Calu3 (cell line): ENCODE measurements at regions not wholly inside any gene's neighbourhood (a gene's known extent, or its start where the extent isn't known, plus 50 kb on each side); places are given as distances from the start of the nearest gene placed in this dataset.

Experiments used
- BruUV-seq: library from RNA; stranded (reverse); fragments of 400-500 nt; replicated peaks from 2 replicates; lab custom pipeline; 2021; lab: Mats Ljungman, UMichigan
- CTCF ChIA-PET: fragments of 300-600 bp; sonication (Branson Sonifier 250); formaldehyde crosslinking; loops from one replicate; lab custom pipeline; 2022; ENCODE audit warnings: antibody characterized with exemption; lab: Charles Lee
- DNase-seq: peaks from one replicate; pipeline ENCODE4 v3.0.0; 2022
- H3K27ac Mint-ChIP-seq: one replicate; pipeline ENCODE4 v1.8.0; 2022; ENCODE audit warnings: mixed read lengths; ENCODE audit not compliant: unreplicated experiment
- H3K27me3 Mint-ChIP-seq: one replicate; pipeline ENCODE4 v1.8.0; 2022; ENCODE audit warnings: mixed read lengths; ENCODE audit not compliant: unreplicated experiment
- H3K36me3 Mint-ChIP-seq: one replicate; pipeline ENCODE4 v1.8.0; 2022; ENCODE audit warnings: mild to moderate bottlenecking, moderate library complexity, mixed read lengths; ENCODE audit not compliant: insufficient read depth, unreplicated experiment
- H3K4me1 Mint-ChIP-seq: one replicate; pipeline ENCODE4 v1.8.0; 2022; ENCODE audit warnings: mild to moderate bottlenecking, low read depth, mixed read lengths; ENCODE audit not compliant: unreplicated experiment
- H3K4me3 Mint-ChIP-seq: one replicate; pipeline ENCODE4 v1.8.0; 2022; ENCODE audit warnings: mild to moderate bottlenecking, low read depth, moderate library complexity, mixed read lengths; ENCODE audit not compliant: unreplicated experiment
- H3K9me3 Mint-ChIP-seq: one replicate; pipeline ENCODE4 v1.8.0; 2022; ENCODE audit warnings: low read depth, mixed read lengths; ENCODE audit not compliant: unreplicated experiment
- intact Hi-C: fragments of 100-400 bp; cut with micrococcal nuclease; formaldehyde crosslinking; loops from one replicate; pipeline ENCODE4 v1.10.0; 2022; ENCODE audit not compliant: unreplicated experiment
- TF ChIP-seq, protein P1 (sequence below): fragments of 200-600 bp; IDR thresholded peaks from one replicate; pipeline ENCODE4 v1.8.0; 2022; ENCODE audit warnings: antibody characterized with exemption; ENCODE audit not compliant: unreplicated experiment

DNA sequence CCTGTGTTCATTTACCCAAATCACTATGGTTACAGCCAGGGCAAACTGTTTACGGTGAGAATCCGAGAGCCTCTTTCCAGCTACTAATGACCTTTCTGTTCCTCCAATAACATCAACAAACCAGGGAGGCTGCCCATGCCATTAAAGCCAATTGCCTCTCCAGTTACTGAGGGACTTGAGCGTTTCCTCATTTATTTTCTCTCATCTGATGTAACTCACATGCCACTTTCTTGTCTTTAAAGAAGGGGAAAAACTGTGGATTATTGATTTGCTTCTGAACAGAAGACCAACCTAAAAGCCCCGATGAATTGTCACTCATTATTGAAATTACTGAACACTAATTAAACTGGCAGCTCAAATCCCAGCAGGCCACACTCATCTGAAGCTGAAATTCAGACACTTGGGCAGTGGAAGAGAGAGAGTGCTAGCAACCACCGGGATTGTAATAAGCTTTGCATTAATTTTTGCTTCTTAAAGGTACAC, 595.8 kb upstream of the MKI67 start:
- CTCF ChIA-PET: no interaction called here
- BruUV-seq: no TSS peak
- Mint-ChIP-seq H3K9me3 (peaks cover 20% of the 10 kb centered on the region), H3K27me3 (no peaks in the 10 kb centered on the region), H3K27ac (no peak overlapping the region), H3K36me3 (no peaks in the 10 kb centered on the region), H3K4me1 (no peaks in the 10 kb centered on the region), H3K4me3 (no peak overlapping the region)
- DNase-seq: no peak
- TF ChIP-seq, protein P1, sequence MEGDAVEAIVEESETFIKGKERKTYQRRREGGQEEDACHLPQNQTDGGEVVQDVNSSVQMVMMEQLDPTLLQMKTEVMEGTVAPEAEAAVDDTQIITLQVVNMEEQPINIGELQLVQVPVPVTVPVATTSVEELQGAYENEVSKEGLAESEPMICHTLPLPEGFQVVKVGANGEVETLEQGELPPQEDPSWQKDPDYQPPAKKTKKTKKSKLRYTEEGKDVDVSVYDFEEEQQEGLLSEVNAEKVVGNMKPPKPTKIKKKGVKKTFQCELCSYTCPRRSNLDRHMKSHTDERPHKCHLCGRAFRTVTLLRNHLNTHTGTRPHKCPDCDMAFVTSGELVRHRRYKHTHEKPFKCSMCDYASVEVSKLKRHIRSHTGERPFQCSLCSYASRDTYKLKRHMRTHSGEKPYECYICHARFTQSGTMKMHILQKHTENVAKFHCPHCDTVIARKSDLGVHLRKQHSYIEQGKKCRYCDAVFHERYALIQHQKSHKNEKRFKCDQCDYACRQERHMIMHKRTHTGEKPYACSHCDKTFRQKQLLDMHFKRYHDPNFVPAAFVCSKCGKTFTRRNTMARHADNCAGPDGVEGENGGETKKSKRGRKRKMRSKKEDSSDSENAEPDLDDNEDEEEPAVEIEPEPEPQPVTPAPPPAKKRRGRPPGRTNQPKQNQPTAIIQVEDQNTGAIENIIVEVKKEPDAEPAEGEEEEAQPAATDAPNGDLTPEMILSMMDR: no peak
- intact Hi-C loops: no loop called here

DNA sequence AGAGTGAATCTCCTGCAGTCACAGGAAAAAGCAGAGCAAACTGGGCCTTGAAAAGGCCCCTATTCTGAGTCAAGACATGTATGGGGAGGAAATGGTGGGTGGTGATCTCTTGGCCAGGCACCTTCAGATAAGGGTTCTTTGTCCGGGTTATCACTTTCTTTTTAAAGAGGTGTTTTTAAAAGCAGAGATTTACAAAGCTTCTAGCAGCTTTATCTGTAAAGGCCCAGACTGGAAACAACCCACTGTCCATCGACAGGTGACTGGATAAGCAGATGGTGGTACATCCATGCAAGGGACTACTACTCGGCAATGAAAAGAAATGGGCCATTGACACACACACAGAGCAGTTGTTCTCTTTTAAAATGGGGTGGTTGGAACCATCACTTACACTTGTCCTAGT, 596.7 kb upstream of the MKI67 start:
- no peak overlapping the region for H3K4me3 Mint-ChIP-seq
- DNase-seq: no peak
- no peaks in the 10 kb centered on the region for H3K36me3 Mint-ChIP-seq
- BruUV-seq: no TSS peak
- TF ChIP-seq, protein P1: no peak
- H3K4me1 Mint-ChIP-seq: no peaks in the 10 kb centered on the region
- no peak overlapping the region for H3K27ac Mint-ChIP-seq
- H3K9me3 Mint-ChIP-seq: peaks cover 16% of the 10 kb centered on the region
- intact Hi-C loops: no loop called here
- H3K27me3 Mint-ChIP-seq: no peaks in the 10 kb centered on the region
- CTCF ChIA-PET: no interaction called here

DNA sequence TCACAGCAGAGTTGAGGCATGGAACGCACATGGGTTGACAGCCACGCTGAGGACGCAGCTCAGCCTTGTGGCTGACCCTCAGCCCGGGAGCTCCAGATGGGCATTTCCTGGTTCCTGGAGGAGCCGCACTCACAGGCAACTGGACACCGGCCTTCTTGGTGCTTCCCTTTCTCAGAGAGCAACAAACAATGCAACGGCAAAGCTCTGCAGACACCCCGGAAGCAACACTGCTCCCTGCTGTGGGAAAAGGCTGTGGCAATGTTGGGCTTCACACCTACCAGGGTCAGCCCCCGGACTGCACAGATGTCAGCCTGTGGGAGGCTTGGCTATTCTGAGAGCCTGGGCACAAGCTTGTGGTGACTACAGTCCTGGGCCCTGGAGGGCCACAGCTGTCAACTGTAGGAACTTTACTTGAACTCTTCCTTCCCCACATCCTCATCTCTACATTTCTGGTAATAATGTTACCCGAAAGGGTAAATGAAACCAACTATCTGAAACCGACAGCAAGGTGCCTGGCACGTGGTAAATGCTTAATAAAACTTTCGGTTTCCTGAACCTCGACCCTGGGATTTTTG, 597.5 kb upstream of the MKI67 start:
- intact Hi-C loops: no loop called here

DNA sequence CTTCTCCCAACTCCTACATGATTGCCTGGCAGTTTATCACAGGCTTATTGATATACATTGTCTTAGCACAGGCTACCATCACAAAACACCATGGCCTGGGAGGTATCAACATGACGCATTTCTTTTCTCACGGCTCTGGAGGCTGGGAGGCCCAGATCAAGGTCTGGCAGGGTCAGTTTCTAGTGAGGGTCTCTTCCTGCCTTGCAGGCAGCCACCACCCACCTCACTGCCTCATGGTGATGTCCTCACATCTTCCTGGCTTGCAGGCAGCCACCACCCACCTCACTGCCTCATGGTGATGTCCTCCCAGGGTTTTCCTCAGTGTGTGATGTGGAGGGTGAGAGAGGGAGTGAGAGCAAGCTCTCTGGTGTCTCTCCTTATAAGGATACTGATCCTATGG, 599.3 kb upstream of the MKI67 start:
- TF ChIP-seq, protein P1: no peak
- BruUV-seq: no TSS peak
- DNase-seq: no peak
- Mint-ChIP-seq H3K4me3 (no peak overlapping the region), H3K9me3 (peaks cover 8% of the 10 kb centered on the region), H3K27me3 (no peaks in the 10 kb centered on the region), H3K36me3 (no peaks in the 10 kb centered on the region), H3K4me1 (no peaks in the 10 kb centered on the region), H3K27ac (no peak overlapping the region)
- intact Hi-C loops: no loop called here
- CTCF ChIA-PET: no interaction called here

More for the DNA sequence above, 597.5 kb upstream of the MKI67 start:
- no peaks in the 10 kb centered on the region for H3K36me3 Mint-ChIP-seq
- TF ChIP-seq, protein P1: no peak
- no TSS peak for BruUV-seq
- H3K4me3 Mint-ChIP-seq: no peak overlapping the region
- no peak overlapping the region for H3K27ac Mint-ChIP-seq
- no peaks in the 10 kb centered on the region for H3K4me1 Mint-ChIP-seq
- H3K9me3 Mint-ChIP-seq: peaks cover 14% of the 10 kb centered on the region
- no peaks in the 10 kb centered on the region for H3K27me3 Mint-ChIP-seq
- DNase-seq: no peak
- CTCF ChIA-PET: no interaction called here
